Left lung (tissue), 4 donors: ENCODE measurements at regions not wholly inside any gene's neighbourhood (a gene's known extent, or its start where the extent isn't known, plus 50 kb on each side); places are given as distances from the start of the nearest gene placed in this dataset.

Experiments used
- ATAC-seq: fragments of 200-7000 bp; cut with Tn5 transposase; one replicate; pipeline ENCODE4 v1.9.1; 2020; ENCODE audit warnings: moderate library complexity
- DNase-seq, 4 donors: peaks; one replicate each; pipeline ENCODE4 v3.0.0-alpha.2; 2013 to 2020
- H3K27ac ChIP-seq, 2 donors: fragments of 200-600 bp; sonication (generic) in 1 of 2; one replicate each; pipeline versions ENCODE4 v1.5.0 to v1.8.0; 2020 to 2021
- H3K27me3 ChIP-seq, 2 donors: fragments of 200-600 bp; sonication (generic) in 1 of 2; one replicate each; pipeline versions ENCODE4 v1.5.0 to v1.8.0; 2020 to 2021
- H3K36me3 ChIP-seq, 2 donors: fragments of 200-600 bp; sonication (generic) in 1 of 2; one replicate each; pipeline versions ENCODE4 v1.5.0 to v1.8.0; 2020 to 2021
- H3K4me1 ChIP-seq, 2 donors: fragments of 200-600 bp; one replicate each; pipeline ENCODE4 v1.8.0; 2021
- H3K4me3 ChIP-seq, 2 donors: fragments of 200-600 bp; sonication (generic) in 1 of 2; one replicate each; pipeline versions ENCODE4 v1.5.0 to v1.8.0; 2020 to 2021; ENCODE audit warnings: mild to moderate bottlenecking in 1 of 2
- H3K9me3 ChIP-seq, 2 donors: fragments of 200-600 bp; sonication (generic) in 1 of 2; one replicate each; pipeline versions ENCODE4 v1.5.0 to v1.8.0; 2020 to 2021
- intact Hi-C, 2 donors: fragments of 100-400 bp; cut with DNase I; formaldehyde crosslinking; loops; one replicate each; pipeline versions ENCODE4 v1.11.2 to v1.14.2; 2022
- TF ChIP-seq, protein P1 (sequence below), 2 donors: fragments of 200-600 bp; sonication (generic) in 1 of 2; IDR thresholded peaks; one replicate each; pipeline versions ENCODE4 v1.5.0 to v1.8.0; 2021; ENCODE audit warnings: antibody characterized with exemption in 2 of 2
- donor health status: DM: no; HTN: yes; CAD: no.
- donor health status: DM: no; HTN: no; CAD: no.

DNA sequence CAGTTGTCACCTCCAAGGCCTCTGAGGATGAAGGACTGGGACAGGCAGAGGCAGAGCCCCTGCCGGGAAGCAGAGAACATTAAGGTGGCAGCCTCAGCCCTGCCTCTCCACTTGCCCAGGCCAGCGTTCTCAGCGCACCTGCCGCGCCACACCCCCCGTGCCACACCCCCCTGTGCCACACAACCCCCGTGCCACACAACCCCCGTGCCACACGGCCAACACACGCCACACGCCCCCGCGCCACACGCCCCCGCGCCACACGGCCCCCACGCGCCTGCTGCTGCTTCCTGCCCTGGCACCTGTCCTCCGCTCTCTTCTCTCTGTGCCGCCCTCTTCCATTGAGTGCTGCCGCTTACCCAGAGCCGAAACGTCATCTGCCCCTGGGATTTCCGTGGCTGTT, 58.0 kb upstream of the ZFP42 start:
- no peaks in the 10 kb centered on the region for H3K4me1 ChIP-seq
- no peak for DNase-seq
- H3K4me3 ChIP-seq = no peak overlapping the region
- intact Hi-C loops = no loop called here
- TF ChIP-seq, protein P1, sequence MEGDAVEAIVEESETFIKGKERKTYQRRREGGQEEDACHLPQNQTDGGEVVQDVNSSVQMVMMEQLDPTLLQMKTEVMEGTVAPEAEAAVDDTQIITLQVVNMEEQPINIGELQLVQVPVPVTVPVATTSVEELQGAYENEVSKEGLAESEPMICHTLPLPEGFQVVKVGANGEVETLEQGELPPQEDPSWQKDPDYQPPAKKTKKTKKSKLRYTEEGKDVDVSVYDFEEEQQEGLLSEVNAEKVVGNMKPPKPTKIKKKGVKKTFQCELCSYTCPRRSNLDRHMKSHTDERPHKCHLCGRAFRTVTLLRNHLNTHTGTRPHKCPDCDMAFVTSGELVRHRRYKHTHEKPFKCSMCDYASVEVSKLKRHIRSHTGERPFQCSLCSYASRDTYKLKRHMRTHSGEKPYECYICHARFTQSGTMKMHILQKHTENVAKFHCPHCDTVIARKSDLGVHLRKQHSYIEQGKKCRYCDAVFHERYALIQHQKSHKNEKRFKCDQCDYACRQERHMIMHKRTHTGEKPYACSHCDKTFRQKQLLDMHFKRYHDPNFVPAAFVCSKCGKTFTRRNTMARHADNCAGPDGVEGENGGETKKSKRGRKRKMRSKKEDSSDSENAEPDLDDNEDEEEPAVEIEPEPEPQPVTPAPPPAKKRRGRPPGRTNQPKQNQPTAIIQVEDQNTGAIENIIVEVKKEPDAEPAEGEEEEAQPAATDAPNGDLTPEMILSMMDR (IDR thresholded peaks at IDR 0.05) = no peak
- no peaks in the 10 kb centered on the region for H3K27me3 ChIP-seq
- H3K36me3 ChIP-seq = no peaks in the 10 kb centered on the region
- peaks cover 0 to 5% of the 10 kb centered on the region in 2 donors for H3K9me3 ChIP-seq
- H3K27ac ChIP-seq = no peak overlapping the region
- ATAC-seq = no peak

DNA sequence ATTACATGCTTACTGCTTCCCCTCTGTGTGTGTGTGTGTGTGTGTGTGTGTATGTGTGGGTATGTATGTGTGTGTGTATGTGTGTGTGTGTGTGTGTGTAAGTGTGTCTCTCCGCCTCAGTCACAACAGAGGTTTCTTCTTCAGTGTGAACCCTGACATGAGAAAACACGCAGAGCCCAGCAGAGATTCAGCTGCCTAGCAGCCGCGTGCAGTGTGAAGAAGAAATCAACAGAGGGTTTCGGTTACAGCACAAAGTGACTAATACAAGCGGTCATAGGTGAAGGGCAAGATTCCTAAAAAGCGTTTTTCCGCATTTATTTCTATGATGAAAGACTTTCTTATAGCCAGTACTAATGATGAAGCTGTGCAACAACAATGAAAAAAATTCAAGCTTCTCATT, 55.3 kb upstream of the ZFP42 start:
- TF ChIP-seq, protein P1 (IDR thresholded peaks at IDR 0.05) = no peak
- Histone ChIP-seq H3K4me1 (no peaks in the 10 kb centered on the region), H3K4me3 (no peak overlapping the region), H3K36me3 (no peaks in the 10 kb centered on the region), H3K9me3 (peaks cover 0 to 6% of the 10 kb centered on the region in 2 donors), H3K27ac (no peak overlapping the region), H3K27me3 (no peaks in the 10 kb centered on the region)
- DNase-seq (peak in 1 of 4 donors; percentile 10), ATAC-seq (no peak)
- intact Hi-C loops = no loop called here

DNA sequence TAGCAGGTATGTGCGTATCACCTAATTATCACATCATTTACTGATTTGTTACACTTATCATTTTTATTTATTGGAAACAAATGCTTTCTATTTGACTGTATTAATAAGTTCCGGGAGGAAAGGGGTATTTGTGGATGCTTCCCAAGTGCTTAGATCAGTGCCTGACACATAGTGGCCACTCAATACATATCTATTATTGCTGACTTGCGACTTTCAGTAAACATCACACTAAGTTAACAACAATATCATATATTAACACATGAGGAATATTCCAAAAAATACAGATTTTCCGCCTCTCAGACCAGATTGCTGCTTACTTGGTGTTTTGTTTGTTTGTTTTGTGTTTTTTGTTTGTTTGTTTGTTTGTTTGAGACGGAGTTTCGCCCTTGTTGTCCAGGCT, 52.6 kb upstream of the ZFP42 start:
- ATAC-seq (no peak), DNase-seq (no peak)
- H3K9me3 ChIP-seq = peaks cover 0 to 3% of the 10 kb centered on the region in 2 donors
- H3K27me3 ChIP-seq = no peaks in the 10 kb centered on the region
- H3K4me1 ChIP-seq = no peaks in the 10 kb centered on the region
- H3K36me3 ChIP-seq = no peaks in the 10 kb centered on the region
- no peak overlapping the region for H3K27ac ChIP-seq
- intact Hi-C loops = no loop called here
- TF ChIP-seq, protein P1 (IDR thresholded peaks at IDR 0.05) = no peak
- H3K4me3 ChIP-seq = no peak overlapping the region

DNA sequence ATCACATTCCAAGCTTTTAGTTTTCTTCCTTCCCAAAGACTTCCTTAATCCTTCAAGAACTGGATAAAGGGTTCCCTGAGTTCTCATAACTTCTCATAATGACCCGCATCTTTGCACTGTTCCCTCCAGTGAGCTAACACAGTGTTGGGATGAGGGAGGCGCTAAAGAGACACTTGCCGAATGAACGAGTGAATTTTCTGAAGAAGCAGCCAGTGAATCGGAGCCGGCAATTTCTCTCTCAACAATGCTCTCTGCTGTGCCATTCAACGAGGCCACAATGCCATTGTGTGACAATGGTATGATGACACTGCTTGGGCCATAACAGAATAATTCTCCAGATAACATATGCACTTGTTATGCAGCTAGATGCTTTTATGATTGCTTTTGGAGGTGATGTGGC, 51.4 kb upstream of the ZFP42 start:
- no peak for ATAC-seq
- TF ChIP-seq, protein P1 (IDR thresholded peaks at IDR 0.05) = no peak

More for the DNA sequence above, 51.4 kb upstream of the ZFP42 start:
- no peak overlapping the region for H3K4me3 ChIP-seq
- no peaks in the 10 kb centered on the region for H3K36me3 ChIP-seq
- H3K27ac ChIP-seq = no peak overlapping the region
- no peaks in the 10 kb centered on the region for H3K27me3 ChIP-seq
- peaks cover 0 to 3% of the 10 kb centered on the region in 2 donors for H3K9me3 ChIP-seq
- DNase-seq = no peak
- H3K4me1 ChIP-seq = no peaks in the 10 kb centered on the region
- intact Hi-C loops = no loop called here
